HCT116 (cell line): ENCODE measurements at regions not wholly inside any gene's neighbourhood (a gene's known extent, or its start where the extent isn't known, plus 50 kb on each side); places are given as distances from the start of the nearest gene placed in this dataset.

Source experiments
- ATAC-seq: fragments of 200-7000 bp; cut with Tn5 transposase; 2 replicates; pipeline ENCODE4 v1.9.1; 2020; ENCODE audit warnings: mild to moderate bottlenecking, moderate library complexity
- BruUV-seq: library from RNA; stranded (reverse); fragments of 400-500 nt; replicated peaks from 2 replicates; lab custom pipeline; 2021; lab: Mats Ljungman, UMichigan
- CTCF ChIA-PET: fragments of 300-600 bp; sonication (Branson Sonifier 250); formaldehyde crosslinking; loops from one replicate; lab custom pipeline; 2021; ENCODE audit warnings: antibody characterized with exemption; lab: Charles Lee
- POLR2A ChIA-PET: fragments of 300-600, 350-600 bp; sonication (Branson Sonifier 250); formaldehyde crosslinking; loops from one replicate; lab custom pipeline; 2021; ENCODE audit warnings: antibody characterized with exemption; lab: Charles Lee
- RAD21 ChIA-PET, 2 experiments: fragments of 300-600 bp; sonication (Branson Sonifier 250); formaldehyde crosslinking; loops; one replicate each; lab custom pipeline; 2023; ENCODE audit warnings: low total read pairs in 2 of 2; ENCODE audit not compliant: uncharacterized antibody in 2 of 2, unreplicated experiment in 2 of 2, low non-redundant PET in 1 of 2; lab: Charles Lee
- DNase-seq: peaks from one replicate; pipeline ENCODE4 v3.0.0-alpha.2; 2010; ENCODE audit warnings: low read depth, low spot score
- H2AFZ ChIP-seq: fragments of 200-600 bp; shearing (Covaris generic), sonication (generic); 2 replicates; pipeline ENCODE4 v1.6.1; 2017; ENCODE audit warnings: low read depth, mixed run types, mixed read lengths, antibody characterized with exemption, low read length; ENCODE audit not compliant: poor library complexity, severe bottlenecking
- H3K27ac ChIP-seq: 2 replicates; pipeline ENCODE4 v1.5.1; 2012; ENCODE audit warnings: low read depth, low read length
- H3K27me3 ChIP-seq: fragments of 200-600 bp; sonication (generic); 2 replicates; pipeline ENCODE4 v1.6.1; 2016; ENCODE audit warnings: mixed run types, low read length, mixed read lengths; ENCODE audit not compliant: insufficient read depth
- H3K36me3 ChIP-seq, 2 experiments: fragments of 200-500 bp in 1 of 2; fragments of 200-600 bp in 1 of 2; sonication (Bioruptor generic) in 1 of 2; sonication (generic) in 1 of 2; 2 replicates each; pipeline versions ENCODE4 v1.5.1 to v1.6.1; 2014 to 2016; ENCODE audit warnings: low read length in 2 of 2, inconsistent platforms in 1 of 2, mixed read lengths in 1 of 2, mixed run types in 1 of 2; ENCODE audit not compliant: insufficient read depth in 2 of 2, control insufficient read depth in 1 of 2
- H3K4me1 ChIP-seq, 2 experiments: fragments of 200-600 bp in 1 of 2; sonication (generic) in 1 of 2; 2 replicates each; pipeline versions ENCODE4 v1.5.1 to v1.6.1; 2012 to 2017; ENCODE audit warnings: low read length in 2 of 2, inconsistent platforms in 1 of 2, mild to moderate bottlenecking in 1 of 2, mixed read lengths in 1 of 2, mixed run types in 1 of 2, moderate library complexity in 1 of 2; ENCODE audit not compliant: insufficient read depth in 2 of 2, control insufficient read depth in 1 of 2
- H3K4me2 ChIP-seq: fragments of 200-600 bp; sonication (generic); 2 replicates; pipeline ENCODE4 v1.6.1; 2017; ENCODE audit warnings: mixed run types, low read length, mixed read lengths
- H3K4me3 ChIP-seq, 2 experiments: fragments of 200-600 bp in 1 of 2; sonication (generic) in 1 of 2; replicated peaks in 1 of 2; 2 replicates each; pipeline ENCODE4 v1.5.1; 2011 to 2016; ENCODE audit warnings: low read length in 2 of 2, control low read depth in 1 of 2, low read depth in 1 of 2, mild to moderate bottlenecking in 1 of 2, mixed read lengths in 1 of 2, mixed run types in 1 of 2
- H3K79me2 ChIP-seq: fragments of 200-600 bp; sonication (generic); 2 replicates; pipeline ENCODE4 v1.6.1; 2017; ENCODE audit warnings: mild to moderate bottlenecking, mixed run types, low read length, moderate library complexity, mixed read lengths; ENCODE audit not compliant: insufficient read depth
- H3K9ac ChIP-seq: fragments of 200-600 bp; sonication (generic); 2 replicates; pipeline ENCODE4 v1.6.1; 2016; ENCODE audit warnings: low read length, mixed read lengths
- H3K9me2 ChIP-seq: fragments of 200-600 bp; sonication (generic), shearing (Covaris generic); 2 replicates; pipeline ENCODE4 v1.6.1; 2017; ENCODE audit warnings: mixed run types, mild to moderate bottlenecking, moderate library complexity; ENCODE audit not compliant: insufficient read depth
- H3K9me3 ChIP-seq, 2 experiments: fragments of 200-500 bp in 1 of 2; fragments of 200-600 bp in 1 of 2; sonication (Bioruptor generic) in 1 of 2; sonication (generic) in 1 of 2; 2 replicates each; pipeline ENCODE4 v1.6.1; 2014 to 2017; ENCODE audit warnings: low read length in 2 of 2, mixed read lengths in 2 of 2, inconsistent platforms in 1 of 2, low read depth in 1 of 2, mild to moderate bottlenecking in 1 of 2, mixed run types in 1 of 2, moderate library complexity in 1 of 2; ENCODE audit not compliant: control insufficient read depth in 1 of 2, insufficient read depth in 1 of 2
- H4K20me1 ChIP-seq: fragments of 200-600 bp; sonication (generic), shearing (Covaris generic); 2 replicates; pipeline ENCODE4 v1.6.1; 2017; ENCODE audit warnings: mixed run types, mild to moderate bottlenecking, moderate library complexity; ENCODE audit not compliant: insufficient read depth
- CBX3 ChIP-seq: IDR thresholded peaks from 2 replicates; pipeline ENCODE4 v1.6.1; 2012; ENCODE audit warnings: low read depth
- CEBPB ChIP-seq: IDR thresholded peaks from 2 replicates; pipeline ENCODE4 v1.6.1; 2012; ENCODE audit warnings: low read depth
- EGR1 ChIP-seq: IDR thresholded peaks from 2 replicates; pipeline ENCODE4 v1.6.1; 2012; ENCODE audit warnings: low read depth
- ELF1 ChIP-seq: IDR thresholded peaks from 2 replicates; pipeline ENCODE4 v1.6.1; 2012; ENCODE audit warnings: low read depth, borderline replicate concordance
- EZH2 ChIP-seq: fragments of 200-600 bp; sonication (generic); IDR thresholded peaks from 2 replicates; pipeline ENCODE4 v1.6.1; 2017; ENCODE audit warnings: antibody characterized with exemption, mixed run types
- EZH2phosphoT487 ChIP-seq: fragments of 200-600 bp; IDR thresholded peaks from 2 replicates; pipeline ENCODE4 v1.6.1; 2018; ENCODE audit warnings: antibody characterized with exemption, borderline replicate concordance
- FOSL1 ChIP-seq: IDR thresholded peaks from 2 replicates; pipeline ENCODE4 v1.6.1; 2012; ENCODE audit warnings: low read depth
- JUND ChIP-seq: IDR thresholded peaks from 2 replicates; pipeline ENCODE4 v1.6.1; 2012
- RAD21 ChIP-seq: IDR thresholded peaks from 2 replicates; pipeline ENCODE4 v1.6.1; 2012; ENCODE audit warnings: low read depth, mild to moderate bottlenecking
- SIN3A ChIP-seq: IDR thresholded peaks from 2 replicates; pipeline ENCODE4 v1.6.1; 2012; ENCODE audit warnings: low read depth
- SP1 ChIP-seq: IDR thresholded peaks from 2 replicates; pipeline ENCODE4 v1.6.1; 2012; ENCODE audit warnings: low read depth
- TCF7L2 ChIP-seq: IDR thresholded peaks from 2 replicates; pipeline ENCODE4 v1.7.0; 2011; ENCODE audit warnings: borderline replicate concordance, inconsistent platforms; ENCODE audit not compliant: insufficient read depth, insufficient read length; ENCODE audit errors: extremely low read depth
- YY1 ChIP-seq: IDR thresholded peaks from 2 replicates; pipeline ENCODE4 v1.6.1; 2011; ENCODE audit warnings: low read length, low read depth, moderate library complexity, mild to moderate bottlenecking; ENCODE audit not compliant: insufficient replicate concordance; ENCODE audit errors: extremely low read depth
- ZFX ChIP-seq: fragments of 450-650 bp; IDR thresholded peaks from 2 replicates; pipeline ENCODE4 v1.6.1; 2017
- ZNF274 ChIP-seq: fragments of 200-500 bp; sonication (Bioruptor generic); IDR thresholded peaks from 2 replicates; pipeline ENCODE4 v1.6.1; 2014; ENCODE audit warnings: mild to moderate bottlenecking, low read depth, low read length, inconsistent platforms
- intact Hi-C: fragments of 100-400 bp; cut with micrococcal nuclease; formaldehyde crosslinking; loops from 2 replicates; pipeline ENCODE4 v1.10.0; 2022
- TF ChIP-seq, protein P1 (sequence below), 3 experiments: fragments of 200-600 bp in 1 of 3; sonication (generic) in 1 of 3; IDR thresholded peaks in 2 of 3; conservative IDR thresholded peaks in 1 of 3; 2 replicates each; pipeline ENCODE4 v1.5.1; 2012 to 2017; ENCODE audit warnings: low read depth in 2 of 3, low read length in 2 of 3, antibody characterized with exemption in 1 of 3, borderline replicate concordance in 1 of 3, control low read depth in 1 of 3, mild to moderate bottlenecking in 1 of 3, mixed read lengths in 1 of 3, mixed run types in 1 of 3, moderate library complexity in 1 of 3; ENCODE audit not compliant: insufficient read depth in 1 of 3
- TF ChIP-seq, protein P2 (sequence below): IDR thresholded peaks from 2 replicates; pipeline ENCODE4 v1.6.1; 2012
- TF ChIP-seq, protein P3 (sequence below): IDR thresholded peaks from 2 replicates; pipeline ENCODE4 v1.6.1; 2012
- TF ChIP-seq, protein P4 (sequence below): IDR thresholded peaks from 2 replicates; pipeline ENCODE4 v1.6.1; 2011; ENCODE audit warnings: mild to moderate bottlenecking, low read length, moderate library complexity; ENCODE audit not compliant: insufficient replicate concordance; ENCODE audit errors: extremely low read depth

DNA sequence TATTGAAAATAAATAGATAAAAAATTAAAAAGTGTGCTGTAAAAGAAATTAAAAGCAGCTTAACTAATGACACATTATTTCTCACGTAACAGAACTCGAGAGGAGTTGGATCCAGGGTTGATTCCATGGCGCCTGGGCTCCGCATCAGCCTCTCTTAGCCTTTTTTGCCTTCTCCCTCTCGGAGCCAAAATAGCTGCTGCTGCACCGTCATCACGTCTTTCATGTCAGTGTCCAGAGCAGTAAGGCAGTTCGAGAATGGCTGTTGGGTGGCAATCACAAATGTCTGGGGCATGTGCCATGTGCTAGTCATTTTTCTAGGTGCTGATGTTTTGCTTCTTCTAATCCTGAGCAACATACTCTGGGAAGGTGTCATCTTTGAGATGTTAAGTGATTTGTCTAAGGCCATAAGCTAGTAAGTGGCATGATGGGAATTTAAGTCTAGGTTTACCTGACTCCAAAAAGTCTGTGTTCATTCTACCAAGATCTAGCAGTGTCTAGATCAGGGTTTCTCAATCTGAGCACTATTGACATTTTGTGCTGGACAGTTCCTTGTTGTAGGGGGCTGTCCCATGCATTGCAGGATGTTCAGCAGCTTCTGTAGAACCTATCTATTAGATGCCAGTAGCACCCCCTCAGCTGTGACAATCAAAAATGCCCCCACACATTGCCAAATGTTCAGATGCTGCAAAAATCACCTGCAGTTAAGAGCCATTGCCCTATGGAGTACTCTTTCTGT lies 280.4 kb downstream of the HAPSTR1 start:
- ChIA-PET POLR2A (interaction anchor here (0.7 kb wide), 1 partner anchor 9 kb away, joined by 3 read pairs; no protein-coding TSS in a partner anchor), RAD21 (no interaction called here), CTCF (no interaction called here)
- Histone ChIP-seq H3K9me2 (no peaks in the 10 kb centered on the region), H3K4me2 (no peak overlapping the region), H2AFZ (no peak overlapping the region), H3K9me3 (no peaks in the 10 kb centered on the region), H3K36me3 (no peaks in the 10 kb centered on the region), H3K79me2 (no peaks in the 10 kb centered on the region), H3K27me3 (peaks cover 17% of the 10 kb centered on the region; the same call in 1 of the 2 replicates), H3K27ac (no peak overlapping the region), H3K4me3 (no peak overlapping the region), H4K20me1 (no peaks in the 10 kb centered on the region), H3K4me1 (no peaks in the 10 kb centered on the region), H3K9ac (no peak overlapping the region)
- ATAC-seq (no peak), DNase-seq (no peak)
- TF ChIP-seq, protein P1, sequence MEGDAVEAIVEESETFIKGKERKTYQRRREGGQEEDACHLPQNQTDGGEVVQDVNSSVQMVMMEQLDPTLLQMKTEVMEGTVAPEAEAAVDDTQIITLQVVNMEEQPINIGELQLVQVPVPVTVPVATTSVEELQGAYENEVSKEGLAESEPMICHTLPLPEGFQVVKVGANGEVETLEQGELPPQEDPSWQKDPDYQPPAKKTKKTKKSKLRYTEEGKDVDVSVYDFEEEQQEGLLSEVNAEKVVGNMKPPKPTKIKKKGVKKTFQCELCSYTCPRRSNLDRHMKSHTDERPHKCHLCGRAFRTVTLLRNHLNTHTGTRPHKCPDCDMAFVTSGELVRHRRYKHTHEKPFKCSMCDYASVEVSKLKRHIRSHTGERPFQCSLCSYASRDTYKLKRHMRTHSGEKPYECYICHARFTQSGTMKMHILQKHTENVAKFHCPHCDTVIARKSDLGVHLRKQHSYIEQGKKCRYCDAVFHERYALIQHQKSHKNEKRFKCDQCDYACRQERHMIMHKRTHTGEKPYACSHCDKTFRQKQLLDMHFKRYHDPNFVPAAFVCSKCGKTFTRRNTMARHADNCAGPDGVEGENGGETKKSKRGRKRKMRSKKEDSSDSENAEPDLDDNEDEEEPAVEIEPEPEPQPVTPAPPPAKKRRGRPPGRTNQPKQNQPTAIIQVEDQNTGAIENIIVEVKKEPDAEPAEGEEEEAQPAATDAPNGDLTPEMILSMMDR (IDR thresholded peaks at IDR 0.05 in 2 of 3, conservative IDR thresholded peaks at IDR 0.05 in 1 of 3; ENCODE audit: borderline replicate concordance in 1 of 3, insufficient read depth in 1 of 3, low read depth in 2 of 3, low read length in 2 of 3) = no peak
- TF ChIP-seq YY1 = no peak
- TF ChIP-seq ELF1 = no peak
- TF ChIP-seq ZFX = no peak
- TF ChIP-seq ZNF274 = no peak
- TF ChIP-seq, protein P2, sequence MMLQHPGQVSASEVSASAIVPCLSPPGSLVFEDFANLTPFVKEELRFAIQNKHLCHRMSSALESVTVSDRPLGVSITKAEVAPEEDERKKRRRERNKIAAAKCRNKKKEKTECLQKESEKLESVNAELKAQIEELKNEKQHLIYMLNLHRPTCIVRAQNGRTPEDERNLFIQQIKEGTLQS = no peak
- TF ChIP-seq SP1 = no peak
- TF ChIP-seq EZH2phosphoT487 = no peak
- TF ChIP-seq JUND = no peak
- TF ChIP-seq TCF7L2 = no peak
- no peak for TF ChIP-seq CBX3
- TF ChIP-seq, protein P3, sequence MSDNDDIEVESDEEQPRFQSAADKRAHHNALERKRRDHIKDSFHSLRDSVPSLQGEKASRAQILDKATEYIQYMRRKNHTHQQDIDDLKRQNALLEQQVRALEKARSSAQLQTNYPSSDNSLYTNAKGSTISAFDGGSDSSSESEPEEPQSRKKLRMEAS = no peak
- no peak for TF ChIP-seq EZH2
- TF ChIP-seq RAD21 = no peak
- TF ChIP-seq, protein P4, sequence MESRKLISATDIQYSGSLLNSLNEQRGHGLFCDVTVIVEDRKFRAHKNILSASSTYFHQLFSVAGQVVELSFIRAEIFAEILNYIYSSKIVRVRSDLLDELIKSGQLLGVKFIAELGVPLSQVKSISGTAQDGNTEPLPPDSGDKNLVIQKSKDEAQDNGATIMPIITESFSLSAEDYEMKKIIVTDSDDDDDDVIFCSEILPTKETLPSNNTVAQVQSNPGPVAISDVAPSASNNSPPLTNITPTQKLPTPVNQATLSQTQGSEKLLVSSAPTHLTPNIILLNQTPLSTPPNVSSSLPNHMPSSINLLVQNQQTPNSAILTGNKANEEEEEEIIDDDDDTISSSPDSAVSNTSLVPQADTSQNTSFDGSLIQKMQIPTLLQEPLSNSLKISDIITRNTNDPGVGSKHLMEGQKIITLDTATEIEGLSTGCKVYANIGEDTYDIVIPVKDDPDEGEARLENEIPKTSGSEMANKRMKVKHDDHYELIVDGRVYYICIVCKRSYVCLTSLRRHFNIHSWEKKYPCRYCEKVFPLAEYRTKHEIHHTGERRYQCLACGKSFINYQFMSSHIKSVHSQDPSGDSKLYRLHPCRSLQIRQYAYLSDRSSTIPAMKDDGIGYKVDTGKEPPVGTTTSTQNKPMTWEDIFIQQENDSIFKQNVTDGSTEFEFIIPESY = no peak
- no peak for TF ChIP-seq EGR1
- TF ChIP-seq CEBPB = no peak
- TF ChIP-seq SIN3A = no peak
- no peak for TF ChIP-seq FOSL1
- no TSS peak for BruUV-seq
- intact Hi-C loops = no loop called here
